Immature natural killer cell (primary cell): ENCODE measurements at regions not wholly inside any gene's neighbourhood (a gene's known extent, or its start where the extent isn't known, plus 50 kb on each side); places are given as distances from the start of the nearest gene placed in this dataset.
A peak's percentile ranks its signal among the peaks of the same experiment; 100 is the strongest.

ENCODE experiments used
- DNase-seq, 3 donors: peaks; one replicate each; pipeline ENCODE4 v3.0.0; 2022; ENCODE audit warnings: mixed read lengths in 1 of 3
- H3K27ac Mint-ChIP-seq, 6 donors: one replicate each; pipeline ENCODE4 v1.8.0; 2020; ENCODE audit warnings: mixed read lengths in 6 of 6, mild to moderate bottlenecking in 5 of 6, inconsistent platforms in 4 of 6, moderate library complexity in 3 of 6
- H3K27me3 Mint-ChIP-seq, 3 donors: one replicate each; pipeline ENCODE4 v1.8.0; 2020 to 2021; ENCODE audit warnings: low read depth in 3 of 3, mild to moderate bottlenecking in 3 of 3, mixed read lengths in 3 of 3, moderate library complexity in 3 of 3, inconsistent platforms in 1 of 3
- H3K36me3 Mint-ChIP-seq, 3 donors: one replicate each; pipeline ENCODE4 v1.8.0; 2020; ENCODE audit warnings: mixed read lengths in 3 of 3, inconsistent platforms in 2 of 3, mild to moderate bottlenecking in 2 of 3
- H3K4me1 Mint-ChIP-seq, 2 donors: one replicate each; pipeline ENCODE4 v1.8.0; 2020; ENCODE audit warnings: inconsistent platforms in 2 of 2, mild to moderate bottlenecking in 2 of 2, mixed read lengths in 2 of 2, moderate library complexity in 1 of 2
- H3K4me3 Mint-ChIP-seq, 5 donors: one replicate each; pipeline ENCODE4 v1.8.0; 2020; ENCODE audit warnings: mild to moderate bottlenecking in 5 of 5, mixed read lengths in 5 of 5, inconsistent platforms in 3 of 5, moderate library complexity in 3 of 5
- H3K9me3 Mint-ChIP-seq, 6 donors: one replicate each; pipeline ENCODE4 v1.8.0; 2020; ENCODE audit warnings: mild to moderate bottlenecking in 6 of 6, mixed read lengths in 6 of 6, inconsistent platforms in 4 of 6, moderate library complexity in 3 of 6

- no peak for DNase-seq
- Mint-ChIP-seq H3K4me3 (no peak overlapping the region), H3K36me3 (no peaks in the 10 kb centered on the region), H3K27ac (no peak overlapping the region), H3K27me3 (peaks cover 0 to 1% (median 0%) of the 10 kb centered on the region in 3 donors), H3K4me1 (peaks cover 0 to 6% of the 10 kb centered on the region in 2 donors), H3K9me3 (no peaks in the 10 kb centered on the region)
These were observed 271.4 kb upstream of the NCKAP5 start for GRCh38 chr2:133839677-133840076.

GRCh38 chr2:133840761-133841160, 272.5 kb upstream of the NCKAP5 start:
- DNase-seq, result no peak
- Mint-ChIP-seq H3K27ac (no peak overlapping the region), H3K36me3 (no peaks in the 10 kb centered on the region), H3K27me3 (peaks cover 0 to 1% (median 0%) of the 10 kb centered on the region in 3 donors), H3K4me1 (peaks cover 0 to 6% of the 10 kb centered on the region in 2 donors), H3K4me3 (no peak overlapping the region), H3K9me3 (no peaks in the 10 kb centered on the region)

GRCh38 chr2:133841900-133842299, 273.6 kb upstream of the NCKAP5 start:
- no peak overlapping the region for H3K4me3 Mint-ChIP-seq
- DNase-seq, result no peak
- no peaks in the 10 kb centered on the region for H3K9me3 Mint-ChIP-seq
- peaks cover 0 to 6% of the 10 kb centered on the region in 2 donors for H3K4me1 Mint-ChIP-seq
- no peaks in the 10 kb centered on the region for H3K36me3 Mint-ChIP-seq
- H3K27ac Mint-ChIP-seq, result no peak overlapping the region
- H3K27me3 Mint-ChIP-seq, result peaks cover 0 to 2% (median 1%) of the 10 kb centered on the region in 3 donors

- no peaks in the 10 kb centered on the region for H3K36me3 Mint-ChIP-seq
- H3K9me3 Mint-ChIP-seq, result no peaks in the 10 kb centered on the region
- H3K4me3 Mint-ChIP-seq, result no peak overlapping the region
- H3K27me3 Mint-ChIP-seq, result peaks cover 0 to 2% (median 1%) of the 10 kb centered on the region in 3 donors
- no peak overlapping the region for H3K27ac Mint-ChIP-seq
- no peak for DNase-seq
- peaks cover 0 to 6% of the 10 kb centered on the region in 2 donors for H3K4me1 Mint-ChIP-seq
These were observed 274.2 kb upstream of the NCKAP5 start for GRCh38 chr2:133842446-133842845.

GRCh38 chr2:133843091-133843490, 274.8 kb upstream of the NCKAP5 start:
- DNase-seq, result no peak
- Mint-ChIP-seq H3K27ac (no peak overlapping the region), H3K4me3 (no peak overlapping the region), H3K36me3 (no peaks in the 10 kb centered on the region), H3K4me1 (peaks cover 0 to 6% of the 10 kb centered on the region in 2 donors), H3K27me3 (peaks cover 0 to 5% (median 2%) of the 10 kb centered on the region in 3 donors), H3K9me3 (no peaks in the 10 kb centered on the region)

- peaks cover 0 to 5% (median 2%) of the 10 kb centered on the region in 3 donors for H3K27me3 Mint-ChIP-seq
- no peaks in the 10 kb centered on the region for H3K9me3 Mint-ChIP-seq
- peaks cover 0 to 6% of the 10 kb centered on the region in 2 donors for H3K4me1 Mint-ChIP-seq
- no peak overlapping the region for H3K4me3 Mint-ChIP-seq
- H3K36me3 Mint-ChIP-seq, result no peaks in the 10 kb centered on the region
- no peak overlapping the region for H3K27ac Mint-ChIP-seq
- DNase-seq, result no peak
These were observed 275.3 kb upstream of the NCKAP5 start for GRCh38 chr2:133843551-133843950.

- no peaks in the 10 kb centered on the region for H3K36me3 Mint-ChIP-seq
- no peaks in the 10 kb centered on the region for H3K9me3 Mint-ChIP-seq
- no peak overlapping the region for H3K4me3 Mint-ChIP-seq
- peak; percentile 17 to 36 (median 22) for DNase-seq
- H3K27ac Mint-ChIP-seq, result no peak overlapping the region
- peaks cover 0 to 6% of the 10 kb centered on the region in 2 donors for H3K4me1 Mint-ChIP-seq
- peaks cover 0 to 5% (median 2%) of the 10 kb centered on the region in 3 donors for H3K27me3 Mint-ChIP-seq
These were observed 276.1 kb upstream of the NCKAP5 start for GRCh38 chr2:133844214-133844892.

GRCh38 chr2:133846476-133846875, 278.2 kb upstream of the NCKAP5 start:
- Mint-ChIP-seq H3K27me3 (peaks cover 0 to 5% (median 2%) of the 10 kb centered on the region in 3 donors), H3K4me1 (peaks cover 0 to 6% of the 10 kb centered on the region in 2 donors), H3K4me3 (no peak overlapping the region), H3K27ac (no peak overlapping the region), H3K9me3 (no peaks in the 10 kb centered on the region), H3K36me3 (no peaks in the 10 kb centered on the region)
- DNase-seq, result no peak

GRCh38 chr2:133847591-133847990, 279.3 kb upstream of the NCKAP5 start:
- Mint-ChIP-seq H3K27ac (no peak overlapping the region), H3K4me3 (no peak overlapping the region), H3K9me3 (no peaks in the 10 kb centered on the region), H3K27me3 (peaks cover 2 to 3% (median 2%) of the 10 kb centered on the region in 3 donors), H3K4me1 (peaks cover 0 to 6% of the 10 kb centered on the region in 2 donors), H3K36me3 (no peaks in the 10 kb centered on the region)
- no peak for DNase-seq

GRCh38 chr2:133848111-133848649, 279.9 kb upstream of the NCKAP5 start:
- H3K27ac Mint-ChIP-seq, result no peak overlapping the region
- no peaks in the 10 kb centered on the region for H3K36me3 Mint-ChIP-seq
- peaks cover 2 to 3% (median 2%) of the 10 kb centered on the region in 3 donors for H3K27me3 Mint-ChIP-seq
- peaks cover 0 to 6% of the 10 kb centered on the region in 2 donors for H3K4me1 Mint-ChIP-seq
- H3K4me3 Mint-ChIP-seq, result no peak overlapping the region
- DNase-seq, result no peak
- H3K9me3 Mint-ChIP-seq, result no peaks in the 10 kb centered on the region

- H3K27ac Mint-ChIP-seq, result no peak overlapping the region
- H3K4me1 Mint-ChIP-seq, result peaks cover 0 to 2% of the 10 kb centered on the region in 2 donors
- H3K27me3 Mint-ChIP-seq, result peaks cover 2 to 3% (median 2%) of the 10 kb centered on the region in 3 donors
- H3K9me3 Mint-ChIP-seq, result no peaks in the 10 kb centered on the region
- DNase-seq, result no peak
- H3K4me3 Mint-ChIP-seq, result no peak overlapping the region
- H3K36me3 Mint-ChIP-seq, result no peaks in the 10 kb centered on the region
These were observed 281.1 kb upstream of the NCKAP5 start for GRCh38 chr2:133849341-133849740.

GRCh38 chr2:133854603-133855200, 286.4 kb upstream of the NCKAP5 start:
- Mint-ChIP-seq H3K27ac (no peak overlapping the region), H3K27me3 (peaks cover 0 to 2% (median 1%) of the 10 kb centered on the region in 3 donors), H3K36me3 (no peaks in the 10 kb centered on the region), H3K4me1 (no peaks in the 10 kb centered on the region), H3K4me3 (no peak overlapping the region), H3K9me3 (peaks cover 0 to 3% (median 0%) of the 10 kb centered on the region in 6 donors)
- DNase-seq, result no peak

- no peak for DNase-seq
- Mint-ChIP-seq H3K36me3 (no peaks in the 10 kb centered on the region), H3K9me3 (peaks cover 0 to 3% (median 0%) of the 10 kb centered on the region in 6 donors), H3K27ac (no peak overlapping the region), H3K4me1 (no peaks in the 10 kb centered on the region), H3K4me3 (no peak overlapping the region), H3K27me3 (peaks cover 0 to 2% (median 1%) of the 10 kb centered on the region in 3 donors)
These were observed 287.3 kb upstream of the NCKAP5 start for GRCh38 chr2:133855526-133855925.

- Mint-ChIP-seq H3K9me3 (peaks cover 0 to 3% (median 0%) of the 10 kb centered on the region in 6 donors), H3K36me3 (no peaks in the 10 kb centered on the region), H3K27ac (no peak overlapping the region), H3K4me1 (no peaks in the 10 kb centered on the region), H3K27me3 (peaks cover 0 to 2% (median 1%) of the 10 kb centered on the region in 3 donors), H3K4me3 (no peak overlapping the region)
- no peak for DNase-seq
These were observed 288.4 kb upstream of the NCKAP5 start for GRCh38 chr2:133856678-133857077.
